ENCODE measurements at regions not wholly inside any gene's neighbourhood (a gene's known extent, or its start where the extent isn't known, plus 50 kb on each side); places are given as distances from the start of the nearest gene placed in this dataset.

DNA sequence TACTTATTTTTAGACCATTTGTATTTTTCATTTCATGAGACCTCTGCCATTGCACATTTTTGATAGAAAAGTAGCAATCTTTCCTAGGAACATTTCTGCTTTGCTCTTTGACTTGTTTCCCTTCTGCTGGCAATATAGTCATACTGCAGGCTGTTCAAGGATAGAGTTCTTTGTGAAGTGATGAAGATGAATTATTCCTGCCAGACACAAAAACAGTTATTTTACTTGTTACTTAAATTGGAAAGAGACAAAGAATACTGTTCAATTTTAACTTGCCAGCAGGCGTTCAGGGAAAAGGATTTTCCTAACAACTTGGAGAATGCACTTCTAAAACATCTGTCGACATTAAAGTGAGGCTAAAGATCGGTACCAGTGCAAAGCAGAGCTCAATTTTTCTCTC is 251.7 kb upstream of the ACTBL2 start:
- H3K9me3 Mint-ChIP-seq, result no peaks in the 10 kb centered on the region
- no peak overlapping the region for H3K4me3 Mint-ChIP-seq
- no peak overlapping the region for H3K27ac Mint-ChIP-seq
- TF ChIP-seq, protein P1, sequence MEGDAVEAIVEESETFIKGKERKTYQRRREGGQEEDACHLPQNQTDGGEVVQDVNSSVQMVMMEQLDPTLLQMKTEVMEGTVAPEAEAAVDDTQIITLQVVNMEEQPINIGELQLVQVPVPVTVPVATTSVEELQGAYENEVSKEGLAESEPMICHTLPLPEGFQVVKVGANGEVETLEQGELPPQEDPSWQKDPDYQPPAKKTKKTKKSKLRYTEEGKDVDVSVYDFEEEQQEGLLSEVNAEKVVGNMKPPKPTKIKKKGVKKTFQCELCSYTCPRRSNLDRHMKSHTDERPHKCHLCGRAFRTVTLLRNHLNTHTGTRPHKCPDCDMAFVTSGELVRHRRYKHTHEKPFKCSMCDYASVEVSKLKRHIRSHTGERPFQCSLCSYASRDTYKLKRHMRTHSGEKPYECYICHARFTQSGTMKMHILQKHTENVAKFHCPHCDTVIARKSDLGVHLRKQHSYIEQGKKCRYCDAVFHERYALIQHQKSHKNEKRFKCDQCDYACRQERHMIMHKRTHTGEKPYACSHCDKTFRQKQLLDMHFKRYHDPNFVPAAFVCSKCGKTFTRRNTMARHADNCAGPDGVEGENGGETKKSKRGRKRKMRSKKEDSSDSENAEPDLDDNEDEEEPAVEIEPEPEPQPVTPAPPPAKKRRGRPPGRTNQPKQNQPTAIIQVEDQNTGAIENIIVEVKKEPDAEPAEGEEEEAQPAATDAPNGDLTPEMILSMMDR (IDR thresholded peaks at IDR 0.05), result no peak
- intact Hi-C loops (cut with micrococcal nuclease), result no loop called here
- CTCF ChIA-PET, result no interaction called here
- H3K4me1 Mint-ChIP-seq (ENCODE audit: low read depth), result no peaks in the 10 kb centered on the region
- peaks cover 5% of the 10 kb centered on the region for H3K27me3 Mint-ChIP-seq
- no peaks in the 10 kb centered on the region for H3K36me3 Mint-ChIP-seq (ENCODE audit: low read depth)
- ATAC-seq, result no peak
- POLR2A ChIA-PET, result no interaction called here
- DNase-seq, result no peak

DNA sequence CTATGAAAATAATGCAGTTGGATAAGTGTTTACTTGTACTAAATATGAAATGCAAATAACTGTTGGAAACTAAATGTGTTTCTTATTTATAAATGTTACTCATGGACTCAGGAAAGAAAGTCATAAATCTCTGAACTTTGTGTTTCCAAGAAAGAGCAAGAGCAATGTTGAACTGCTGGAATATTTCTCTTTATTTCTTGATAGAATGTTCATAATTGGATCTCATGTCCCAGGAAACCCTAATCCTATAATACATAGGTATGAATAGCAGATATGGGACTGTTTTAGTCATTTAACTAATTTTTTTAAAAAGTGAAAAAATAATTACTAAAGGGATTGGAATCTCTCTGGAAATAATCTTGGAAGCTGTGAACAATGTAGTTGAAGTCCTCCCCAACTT is 245.0 kb upstream of the ACTBL2 start:
- intact Hi-C loops (cut with micrococcal nuclease), result no loop called here
- no peak for DNase-seq
- ATAC-seq, result no peak
- Mint-ChIP-seq H3K9me3 (no peaks in the 10 kb centered on the region), H3K27me3 (peaks cover 6% of the 10 kb centered on the region), H3K36me3 (ENCODE audit: low read depth) (no peaks in the 10 kb centered on the region), H3K4me1 (ENCODE audit: low read depth) (no peaks in the 10 kb centered on the region), H3K4me3 (no peak overlapping the region), H3K27ac (no peak overlapping the region)
- TF ChIP-seq, protein P1 (IDR thresholded peaks at IDR 0.05), result no peak
- ChIA-PET POLR2A (no interaction called here), CTCF (no interaction called here)

DNA sequence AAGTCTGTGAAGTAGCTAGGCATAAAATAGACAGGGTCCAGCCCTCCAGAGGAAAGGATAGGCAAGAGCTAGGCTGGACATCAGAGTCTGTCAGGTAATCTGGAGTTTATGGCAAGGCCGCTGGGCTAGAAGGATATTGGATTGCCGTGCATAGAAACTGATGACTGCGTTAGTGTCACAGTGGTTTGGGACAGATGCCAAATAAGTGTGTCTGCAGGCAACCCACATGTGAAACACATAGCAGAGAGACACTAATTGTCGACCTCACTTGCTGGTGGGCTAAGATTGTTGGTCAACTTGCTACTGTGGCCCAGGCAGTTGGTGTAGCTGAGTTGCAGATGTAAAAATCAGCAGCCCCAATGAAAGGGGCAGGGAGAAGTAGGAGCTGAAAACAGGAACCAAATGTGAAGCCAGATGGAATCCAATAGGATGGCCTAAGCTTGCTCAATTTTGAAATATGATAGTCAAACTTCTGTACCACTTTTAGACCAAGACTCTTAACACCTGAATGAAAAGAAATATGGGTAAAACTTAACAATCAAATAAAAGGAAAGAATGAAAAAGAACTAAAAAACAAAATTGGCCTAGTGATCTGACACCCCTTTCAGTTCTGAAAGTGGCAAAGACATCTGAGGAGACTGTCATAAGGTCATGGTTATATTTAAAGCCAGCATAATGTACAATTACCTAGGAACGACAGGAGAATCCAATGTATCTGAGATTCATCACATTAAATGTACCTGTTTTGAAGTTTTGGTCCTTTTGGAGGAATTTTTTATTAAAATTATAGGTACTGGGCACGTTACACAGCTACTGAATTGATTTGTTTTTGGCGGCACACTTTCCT is 243.3 kb upstream of the ACTBL2 start:
- no peak for ATAC-seq
- no peaks in the 10 kb centered on the region for H3K9me3 Mint-ChIP-seq
- TF ChIP-seq, protein P1 (IDR thresholded peaks at IDR 0.05), result no peak
- H3K4me3 Mint-ChIP-seq, result no peak overlapping the region
- no peak for DNase-seq
- intact Hi-C loops (cut with micrococcal nuclease), result no loop called here
- H3K36me3 Mint-ChIP-seq (ENCODE audit: low read depth), result no peaks in the 10 kb centered on the region
- CTCF ChIA-PET, result no interaction called here
- H3K4me1 Mint-ChIP-seq (ENCODE audit: low read depth), result no peaks in the 10 kb centered on the region
- no peak overlapping the region for H3K27ac Mint-ChIP-seq
- H3K27me3 Mint-ChIP-seq, result peaks cover 8% of the 10 kb centered on the region
- POLR2A ChIA-PET, result no interaction called here

DNA sequence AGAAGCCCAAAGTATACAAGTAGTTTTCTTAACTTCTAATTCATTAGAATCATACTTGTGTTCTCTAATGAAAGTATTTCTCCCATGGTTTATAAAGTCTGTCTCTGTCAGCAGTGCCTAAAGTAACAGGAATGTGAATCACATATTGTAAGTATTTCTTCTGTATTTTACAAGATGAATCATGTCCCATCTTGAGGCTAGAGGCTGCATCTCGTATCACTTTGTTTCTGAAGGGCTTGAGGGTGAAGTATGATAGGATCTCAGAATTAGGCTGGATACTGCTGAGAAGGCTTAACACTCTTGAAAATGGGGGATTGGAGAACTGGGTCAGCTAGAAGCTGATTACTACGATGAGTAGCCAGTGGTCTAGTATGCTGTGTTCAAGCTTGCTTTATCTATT is 242.2 kb upstream of the ACTBL2 start:
- H3K9me3 Mint-ChIP-seq, result no peaks in the 10 kb centered on the region

DNA sequence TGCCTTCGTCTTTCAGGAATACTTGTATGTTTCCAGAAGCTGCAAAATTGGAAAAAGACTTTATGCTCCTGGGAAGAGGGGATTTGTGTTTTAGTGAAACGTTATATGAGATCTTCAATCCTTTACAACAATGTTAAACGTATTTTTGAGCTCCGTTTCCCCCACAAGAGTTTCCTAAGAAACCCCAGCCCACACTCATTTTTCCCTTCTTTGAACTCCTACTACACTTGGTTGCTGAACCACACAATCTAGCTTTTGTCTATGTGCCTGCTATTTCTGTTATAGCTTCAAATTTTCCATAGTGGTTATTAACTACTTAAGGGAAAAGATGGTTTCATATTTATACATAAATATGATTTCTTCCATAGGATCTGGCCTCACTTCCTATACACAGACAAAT is 238.6 kb upstream of the ACTBL2 start:
- Mint-ChIP-seq H3K27ac (no peak overlapping the region), H3K9me3 (no peaks in the 10 kb centered on the region), H3K36me3 (ENCODE audit: low read depth) (no peaks in the 10 kb centered on the region), H3K4me1 (ENCODE audit: low read depth) (no peaks in the 10 kb centered on the region), H3K4me3 (no peak overlapping the region), H3K27me3 (peaks cover 12% of the 10 kb centered on the region)
- ChIA-PET POLR2A (interaction anchor here (1.2 kb wide), 1 partner anchor 17 kb away, joined by 3 read pairs; no protein-coding TSS in a partner anchor), CTCF (no interaction called here)
- intact Hi-C loops (cut with micrococcal nuclease), result no loop called here
- ATAC-seq, result no peak
- no peak for DNase-seq
- TF ChIP-seq, protein P1 (IDR thresholded peaks at IDR 0.05), result no peak

More for the DNA sequence above, 242.2 kb upstream of the ACTBL2 start:
- CTCF ChIA-PET, result no interaction called here
- no peaks in the 10 kb centered on the region for H3K4me1 Mint-ChIP-seq (ENCODE audit: low read depth)
- intact Hi-C loops (cut with micrococcal nuclease), result no loop called here
- H3K27me3 Mint-ChIP-seq, result peaks cover 10% of the 10 kb centered on the region
- ATAC-seq (no peak), DNase-seq (no peak)
- POLR2A ChIA-PET, result no interaction called here
- H3K27ac Mint-ChIP-seq, result no peak overlapping the region
- TF ChIP-seq, protein P1 (IDR thresholded peaks at IDR 0.05), result no peak
- no peak overlapping the region for H3K4me3 Mint-ChIP-seq
- H3K36me3 Mint-ChIP-seq (ENCODE audit: low read depth), result no peaks in the 10 kb centered on the region
